H1 (cell line): ENCODE measurements at regions not wholly inside any gene's neighbourhood (a gene's known extent, or its start where the extent isn't known, plus 50 kb on each side); places are given as distances from the start of the nearest gene placed in this dataset.

ENCODE experiments used
- CTCF ChIA-PET: fragments of 300-600 bp; sonication (Branson Sonifier 250); formaldehyde crosslinking; loops from one replicate; lab custom pipeline; 2021; ENCODE audit not compliant: partially characterized antibody; lab: Charles Lee
- POLR2A ChIA-PET: fragments of 300-600 bp; sonication (Branson Sonifier 250); formaldehyde crosslinking; loops from one replicate; lab custom pipeline; 2021; ENCODE audit warnings: inconsistent platforms; ENCODE audit not compliant: partially characterized antibody; lab: Charles Lee
- DNase-seq, 2 experiments: peaks; one replicate each; pipeline versions ENCODE4 v3.0.0 to v3.0.0-alpha.2; 2010 to 2022; ENCODE audit warnings: low spot score in 2 of 2, low read depth in 1 of 2, mixed read lengths in 1 of 2
- FAIRE-seq: peaks from 2 replicates; lab custom pipeline; 2011; peaks lifted over from hg19 to GRCh38; lab: Jason Lieb, UNC
- H2AFZ ChIP-seq: 2 replicates; pipeline ENCODE4 v1.8.1; 2012; ENCODE audit warnings: low read length, inconsistent platforms
- H2AK5ac ChIP-seq: 2 replicates; pipeline ENCODE4 v1.6.1; 2013; ENCODE audit warnings: low read depth, low read length
- H2BK120ac ChIP-seq: replicated peaks from 2 replicates; pipeline ENCODE3; 2013; ENCODE audit warnings: low read depth, low read length, inconsistent platforms
- H2BK12ac ChIP-seq: 2 replicates; pipeline ENCODE4 v1.6.1; 2013; ENCODE audit warnings: low read depth, low read length
- H2BK15ac ChIP-seq: 2 replicates; pipeline ENCODE4 v1.6.1; 2013; ENCODE audit warnings: low read length
- H2BK20ac ChIP-seq: 2 replicates; pipeline ENCODE4 v1.6.1; 2013; ENCODE audit warnings: low read length
- H2BK5ac ChIP-seq: 2 replicates; pipeline ENCODE4 v1.6.1; 2013; ENCODE audit warnings: low read depth, low read length
- H3K14ac ChIP-seq: 2 replicates; pipeline ENCODE4 v1.6.1; 2013; ENCODE audit warnings: inconsistent platforms; ENCODE audit not compliant: insufficient read length
- H3K18ac ChIP-seq: 2 replicates; pipeline ENCODE4 v1.6.1; 2013; ENCODE audit warnings: low read length; ENCODE audit errors: extremely low read depth
- H3K23ac ChIP-seq: 2 replicates; pipeline ENCODE4 v1.6.1; 2013; ENCODE audit warnings: inconsistent platforms; ENCODE audit not compliant: insufficient read length
- H3K23me2 ChIP-seq: 2 replicates; pipeline ENCODE4 v1.6.1; 2013; ENCODE audit warnings: low read depth, low read length
- H3K27ac ChIP-seq: 2 replicates; pipeline ENCODE4 v1.6.1; 2011; ENCODE audit warnings: low read depth, low read length, inconsistent platforms
- H3K27me3 ChIP-seq, 4 experiments: replicated peaks in 1 of 4; 1 replicate in 1 of 4; 2 replicates in 3 of 4; pipeline versions ENCODE4 v1.6.1 to v1.8.1; 2011 to 2013; ENCODE audit warnings: low read length in 3 of 4, mild to moderate bottlenecking in 3 of 4, inconsistent platforms in 2 of 4, mixed read lengths in 2 of 4, moderate library complexity in 1 of 4; ENCODE audit not compliant: control insufficient read depth in 3 of 4, insufficient read depth in 3 of 4; ENCODE audit errors: extremely low read depth in 1 of 4
- H3K36me3 ChIP-seq, 4 experiments: 2 replicates each; pipeline versions ENCODE4 v1.6.1 to v1.8.1; 2011 to 2013; ENCODE audit warnings: mild to moderate bottlenecking in 4 of 4, low read length in 3 of 4, moderate library complexity in 2 of 4, control low read depth in 1 of 4, inconsistent platforms in 1 of 4; ENCODE audit not compliant: insufficient read depth in 4 of 4, control insufficient read depth in 2 of 4
- H3K4ac ChIP-seq: replicated peaks from 2 replicates; pipeline ENCODE3; 2013; ENCODE audit warnings: low read length, low read depth, mixed read lengths, inconsistent platforms; ENCODE audit not compliant: insufficient read length
- H3K4me1 ChIP-seq, 4 experiments: replicated peaks in 1 of 4; 1 replicate in 1 of 4; 2 replicates in 3 of 4; pipeline versions ENCODE4 v1.6.1 to v1.8.1; 2011 to 2013; ENCODE audit warnings: low read length in 3 of 4, inconsistent platforms in 2 of 4, mixed read lengths in 1 of 4; ENCODE audit not compliant: insufficient read depth in 4 of 4, control insufficient read depth in 3 of 4
- H3K4me2 ChIP-seq, 2 experiments: 2 replicates each; pipeline versions ENCODE4 v1.6.1 to v1.8.1; 2011 to 2013; ENCODE audit warnings: low read depth in 2 of 2, low read length in 2 of 2, control low read depth in 1 of 2, inconsistent platforms in 1 of 2, mild to moderate bottlenecking in 1 of 2; ENCODE audit not compliant: insufficient read depth in 1 of 2
- H3K4me3 ChIP-seq, 4 experiments: fragments of 200-600, 300-600 bp in 1 of 4; sonication (generic), shearing (Covaris generic), sonication (Bioruptor Twin) in 1 of 4; 2 replicates each; pipeline versions ENCODE4 v1.5.1 to v1.8.1; 2011 to 2016; ENCODE audit warnings: low read length in 4 of 4, low read depth in 3 of 4, control low read depth in 2 of 4, inconsistent platforms in 2 of 4, mild to moderate bottlenecking in 2 of 4, mixed read lengths in 1 of 4, moderate library complexity in 1 of 4; ENCODE audit not compliant: insufficient read depth in 2 of 4; ENCODE audit errors: extremely low read depth in 1 of 4
- H3K56ac ChIP-seq: replicated peaks from 2 replicates; pipeline ENCODE3; 2013; ENCODE audit warnings: low read depth, mild to moderate bottlenecking, mixed read lengths, low read length, inconsistent platforms; ENCODE audit not compliant: insufficient read length
- H3K79me1 ChIP-seq: 2 replicates; pipeline ENCODE4 v1.6.1; 2013; ENCODE audit warnings: low read depth, low read length, control low read depth
- H3K79me2 ChIP-seq, 2 experiments: 2 replicates each; pipeline versions ENCODE4 v1.6.1 to v1.8.1; 2012 to 2013; ENCODE audit warnings: low read length in 2 of 2, mild to moderate bottlenecking in 2 of 2, inconsistent platforms in 1 of 2; ENCODE audit not compliant: insufficient read depth in 2 of 2, control insufficient read depth in 1 of 2
- H3K9ac ChIP-seq, 4 experiments: replicated peaks in 1 of 4; 1 replicate in 1 of 4; 2 replicates in 3 of 4; pipeline versions ENCODE4 v1.6.1 to v1.8.1; 2011 to 2013; ENCODE audit warnings: low read depth in 3 of 4, low read length in 3 of 4, control low read depth in 2 of 4, mild to moderate bottlenecking in 2 of 4, moderate library complexity in 2 of 4, inconsistent platforms in 1 of 4; ENCODE audit errors: extremely low read depth in 1 of 4
- H3K9me3 ChIP-seq, 2 experiments: 2 replicates each; pipeline versions ENCODE4 v1.6.1 to v1.8.1; 2012 to 2013; ENCODE audit warnings: mild to moderate bottlenecking in 2 of 2, moderate library complexity in 2 of 2, control low read depth in 1 of 2, inconsistent platforms in 1 of 2, low read depth in 1 of 2, low read length in 1 of 2, mixed read lengths in 1 of 2; ENCODE audit not compliant: insufficient read depth in 2 of 2
- H4K20me1 ChIP-seq, 2 experiments: replicated peaks in 1 of 2; 2 replicates each; pipeline versions ENCODE3 to v1.8.1; 2011 to 2013; ENCODE audit warnings: inconsistent platforms in 2 of 2, low read length in 2 of 2, mild to moderate bottlenecking in 1 of 2; ENCODE audit not compliant: insufficient read depth in 2 of 2, control insufficient read depth in 1 of 2
- H4K5ac ChIP-seq: 2 replicates; pipeline ENCODE4 v1.6.1; 2013; ENCODE audit warnings: low read length, low read depth, mixed read lengths, inconsistent platforms; ENCODE audit not compliant: insufficient read length
- H4K8ac ChIP-seq: 2 replicates; pipeline ENCODE4 v1.8.0; 2013; ENCODE audit warnings: mild to moderate bottlenecking, moderate library complexity, low read length, inconsistent platforms; ENCODE audit not compliant: insufficient read depth; ENCODE audit errors: extremely low read depth
- H4K91ac ChIP-seq: replicated peaks from 2 replicates; pipeline ENCODE3; 2013; ENCODE audit warnings: low read length, mixed read lengths, inconsistent platforms; ENCODE audit not compliant: insufficient read length
- CBX8 ChIP-seq: fragments of 300-800, 300-1000 bp; sonication (generic); IDR thresholded peaks from 2 replicates; pipeline ENCODE4 v1.7.1; 2016; ENCODE audit warnings: low read depth, low read length, borderline replicate concordance
- CEBPB ChIP-seq: IDR thresholded peaks from 2 replicates; pipeline ENCODE4 v1.6.1; 2012; ENCODE audit warnings: low read depth, low read length
- CHD2 ChIP-seq: IDR thresholded peaks from 2 replicates; pipeline ENCODE4 v1.6.1; 2012; ENCODE audit warnings: low read length, improper control_type of control experiment
- EZH2 ChIP-seq: fragments of 200-600 bp; sonication (generic); IDR thresholded peaks from 2 replicates; pipeline ENCODE4 v1.7.1; 2012; ENCODE audit warnings: low read depth, mild to moderate bottlenecking, moderate library complexity, low read length, inconsistent platforms; ENCODE audit not compliant: severe bottlenecking
- FOSL1 ChIP-seq: IDR thresholded peaks from 2 replicates; pipeline ENCODE4 v1.6.1; 2011; ENCODE audit warnings: mild to moderate bottlenecking, low read depth, low read length, moderate library complexity; ENCODE audit not compliant: insufficient read depth
- GABPA ChIP-seq: IDR thresholded peaks from 2 replicates; pipeline ENCODE4 v1.6.1; 2011; ENCODE audit warnings: mild to moderate bottlenecking, low read length, moderate library complexity, borderline replicate concordance; ENCODE audit not compliant: insufficient read depth
- HDAC6 ChIP-seq: IDR thresholded peaks from one replicate; pipeline ENCODE4 v1.7.1; 2012; ENCODE audit warnings: low read depth, mild to moderate bottlenecking, inconsistent platforms, low read length, moderate library complexity
- JUND ChIP-seq: IDR thresholded peaks from 2 replicates; pipeline ENCODE4 v1.6.1; 2011; ENCODE audit warnings: mild to moderate bottlenecking, improper control_type of control experiment, low read length
- NANOG ChIP-seq: IDR thresholded peaks from 2 replicates; pipeline ENCODE4 v1.6.1; 2011; ENCODE audit warnings: low read length, low read depth, mild to moderate bottlenecking, inconsistent platforms; ENCODE audit not compliant: insufficient read depth, poor library complexity, severe bottlenecking
- POLR2AphosphoS5 ChIP-seq: IDR thresholded peaks from 2 replicates; pipeline ENCODE4 v1.6.1; 2011; ENCODE audit warnings: low read depth, low read length
- POU5F1 ChIP-seq: IDR thresholded peaks from 2 replicates; pipeline ENCODE4 v1.6.1; 2011; ENCODE audit warnings: low read depth, mild to moderate bottlenecking, low read length, moderate library complexity
- RNF2 ChIP-seq: fragments of 200-900, 300-1000 bp; sonication (generic); IDR thresholded peaks from 2 replicates; pipeline ENCODE4 v1.7.1; 2016; ENCODE audit warnings: borderline replicate concordance, low read depth, mild to moderate bottlenecking, antibody characterized with exemption, low read length; ENCODE audit not compliant: poor library complexity, severe bottlenecking; ENCODE audit errors: missing control alignments
- TAF1 ChIP-seq: IDR thresholded peaks from 2 replicates; pipeline ENCODE4 v1.6.1; 2011; ENCODE audit warnings: mild to moderate bottlenecking, low read depth, low read length
- TAF7 ChIP-seq: optimal IDR thresholded peaks from 2 replicates; pipeline ENCODE3; 2011; ENCODE audit warnings: low read depth, mild to moderate bottlenecking, inconsistent platforms, low read length, moderate library complexity, borderline replicate concordance
- WGBS, 2 experiments: shearing (Covaris generic) in 1 of 2; methylation state at CpG; one replicate each; pipeline versions ENCODE4 v1.1.6 to v1.1.7; 2013 to 2015; ENCODE audit warnings: low lambda C conversion rate in 2 of 2, mixed read lengths in 2 of 2, inconsistent platforms in 1 of 2, low coverage in 1 of 2, missing lambda C conversion rate in 1 of 2; ENCODE audit not compliant: insufficient replicate concordance in 2 of 2, insufficient coverage in 1 of 2, insufficient read length in 1 of 2; ENCODE audit errors: extremely low coverage in 1 of 2, missing lambda C conversion rate in 1 of 2; 5-methylcytosine and 5-hydroxymethylcytosine counted together

GRCh38 chr1:181352695-181353094 is 130.6 kb upstream of the CACNA1E start:
- no peak overlapping the region for H2AK5ac ChIP-seq
- FAIRE-seq (no peak), DNase-seq (no peak)
- no peak overlapping the region for H2AFZ ChIP-seq
- H3K4me2 ChIP-seq: no peak overlapping the region
- no peaks in the 10 kb centered on the region; the same call in 1 of the 2 replicates for H3K23me2 ChIP-seq
- no peak overlapping the region for H2BK12ac ChIP-seq
- H2BK120ac ChIP-seq: no peak overlapping the region
- H2BK15ac ChIP-seq: no peak overlapping the region
- no peak overlapping the region for H2BK20ac ChIP-seq
- CTCF ChIA-PET: no interaction called here
- H3K4me1 ChIP-seq: no peaks in the 10 kb centered on the region
- H4K20me1 ChIP-seq: no peaks in the 10 kb centered on the region
- H3K14ac ChIP-seq: no peak overlapping the region
- H3K79me1 ChIP-seq: no peaks in the 10 kb centered on the region
- 92% methylated on average over 4 of the region's 4 CpGs; no CpG with 5 or more reads in 1 of the 2 experiments for WGBS, 2 experiments
- POLR2A ChIA-PET: no interaction called here
- no peaks in the 10 kb centered on the region for H3K36me3 ChIP-seq
- H3K27me3 ChIP-seq: no peaks in the 10 kb centered on the region
- no peak overlapping the region for H4K8ac ChIP-seq
- H3K4me3 ChIP-seq: no peak overlapping the region
- no peak overlapping the region for H3K9ac ChIP-seq
- no peak overlapping the region for H3K27ac ChIP-seq
- H3K4ac ChIP-seq: no peak overlapping the region
- no peak overlapping the region for H3K56ac ChIP-seq
- H3K18ac ChIP-seq: no peak overlapping the region
- no peak overlapping the region for H4K5ac ChIP-seq
- no peaks in the 10 kb centered on the region for H3K9me3 ChIP-seq
- no peak overlapping the region for H2BK5ac ChIP-seq
- H4K91ac ChIP-seq: no peak overlapping the region
- no peak overlapping the region for H3K23ac ChIP-seq
- no peaks in the 10 kb centered on the region for H3K79me2 ChIP-seq
- TF ChIP-seq CBX8 (no peak), CEBPB (no peak), CHD2 (no peak), TAF7 (no peak), GABPA (no peak), NANOG (no peak), RNF2 (no peak), JUND (no peak), EZH2 (no peak), TAF1 (no peak), POU5F1 (no peak), HDAC6 (no peak), FOSL1 (no peak), POLR2AphosphoS5 (no peak)
